NCI-H2171 treated with DMSO at 0.1 percent for 48 hours (cell line): ENCODE measurements at regions not wholly inside any gene's neighbourhood (a gene's known extent, or its start where the extent isn't known, plus 50 kb on each side); places are given as distances from the start of the nearest gene placed in this dataset.

ENCODE experiments used
- DNase-seq: peaks from one replicate; lab custom pipeline; 2025; lab: John Stamatoyannopoulos, UW

DNA sequence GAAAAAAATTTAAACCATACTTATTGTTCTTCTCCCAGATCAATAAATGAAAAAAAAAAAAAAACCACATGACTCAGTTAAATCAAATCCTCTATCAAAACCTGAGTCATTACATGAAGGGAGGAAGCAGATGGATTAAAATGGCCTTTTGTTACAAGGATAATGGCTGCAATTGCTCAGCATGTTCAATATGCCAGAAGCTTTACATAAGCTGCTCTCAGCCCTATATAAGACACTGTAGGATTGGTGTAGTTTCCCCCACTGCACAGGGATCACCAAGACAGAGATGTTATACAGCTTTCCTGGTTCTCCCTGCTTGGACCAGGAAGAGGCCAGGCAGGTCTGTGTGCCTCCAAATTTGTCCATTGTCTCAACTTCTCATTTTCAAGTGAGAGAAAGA lies 101.6 kb upstream of the MAP1B start:
- no peak for DNase-seq

GRCh38 chr5:72006361-72006760 lies 100.9 kb upstream of the MAP1B start:
- no peak for DNase-seq

GRCh38 chr5:72007336-72008111 lies 99.8 kb upstream of the MAP1B start:
- no peak for DNase-seq

DNA sequence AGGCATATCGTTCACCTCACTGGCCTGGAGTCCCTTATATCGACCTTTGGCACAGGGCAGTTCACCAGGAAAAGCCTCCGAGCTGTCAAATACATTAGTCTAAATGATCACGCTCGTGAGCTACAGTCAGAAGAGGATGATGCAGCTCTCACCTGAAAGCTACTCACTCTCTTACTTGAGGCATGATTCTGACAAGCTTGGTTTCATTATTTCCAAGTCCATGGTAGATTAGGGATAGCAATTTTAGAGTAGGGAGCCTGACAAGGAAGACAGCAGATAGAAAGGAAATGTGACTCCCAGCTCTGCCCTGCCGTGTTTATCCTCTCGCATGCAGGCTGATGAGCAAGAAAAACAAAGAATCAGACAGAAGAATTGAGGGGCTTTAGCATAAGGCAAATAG lies 98.0 kb upstream of the MAP1B start:
- DNase-seq = no peak

DNA sequence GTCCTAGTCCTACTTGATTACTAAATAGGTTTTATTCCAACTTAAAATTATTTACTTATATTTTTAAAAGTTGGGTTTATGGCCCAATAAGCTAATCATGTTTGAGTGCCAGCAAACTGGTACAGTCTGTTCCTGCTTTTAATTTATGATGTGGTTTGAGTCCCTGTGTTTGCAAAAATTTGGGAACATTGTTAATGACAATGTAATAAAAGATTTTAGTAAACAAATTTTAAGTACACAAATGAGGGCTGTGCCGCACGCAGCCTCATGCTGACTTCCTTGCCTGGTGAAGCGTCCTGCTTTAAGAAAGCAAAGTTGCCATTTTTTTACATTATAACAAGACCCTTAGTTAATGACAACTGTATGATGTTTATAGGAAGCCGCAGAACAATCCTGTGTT lies 96.8 kb upstream of the MAP1B start:
- no peak for DNase-seq

GRCh38 chr5:72012906-72013305 lies 94.4 kb upstream of the MAP1B start:
- DNase-seq = no peak

DNA sequence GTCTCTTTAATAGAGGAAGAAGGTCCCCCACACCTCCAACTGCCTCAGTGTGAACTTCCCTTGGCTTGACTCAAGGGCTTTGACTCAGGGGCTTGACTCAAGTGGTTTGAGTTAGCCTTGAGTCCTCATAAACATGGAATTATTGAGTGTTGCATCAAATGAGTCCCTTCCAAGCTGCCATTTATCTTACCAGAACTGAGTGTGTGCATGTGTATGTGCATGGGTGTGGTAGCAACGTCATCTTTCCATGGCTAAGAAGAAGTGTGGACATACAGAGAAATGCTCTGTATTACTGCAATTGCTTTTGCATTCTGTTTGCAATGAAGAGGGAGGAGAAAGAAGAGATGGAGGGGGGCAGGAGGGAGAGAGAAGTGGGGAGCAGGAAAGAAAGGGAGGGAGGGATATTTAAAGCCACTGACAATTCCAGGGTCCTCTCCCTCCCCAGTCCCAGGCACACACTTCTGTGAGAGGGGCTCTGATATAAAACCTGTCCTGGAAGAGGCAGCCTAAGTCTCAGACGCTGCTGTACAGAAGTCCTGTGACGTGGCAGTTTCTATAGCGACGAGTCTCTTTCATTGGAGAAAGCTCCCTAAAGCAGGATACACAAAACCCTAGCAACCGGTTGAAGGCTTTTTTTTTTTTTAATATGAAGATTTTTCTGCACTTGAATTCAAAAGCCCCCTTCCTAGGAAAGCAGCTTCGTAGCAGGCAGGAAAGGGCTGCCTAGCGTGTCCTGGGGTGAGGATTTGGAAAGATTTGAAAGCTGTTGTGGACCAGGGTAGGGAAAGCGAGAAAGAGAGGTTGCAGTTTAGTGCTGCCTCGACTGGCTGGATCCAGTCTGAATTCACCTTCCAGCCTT lies 93.3 kb upstream of the MAP1B start:
- no peak for DNase-seq

DNA sequence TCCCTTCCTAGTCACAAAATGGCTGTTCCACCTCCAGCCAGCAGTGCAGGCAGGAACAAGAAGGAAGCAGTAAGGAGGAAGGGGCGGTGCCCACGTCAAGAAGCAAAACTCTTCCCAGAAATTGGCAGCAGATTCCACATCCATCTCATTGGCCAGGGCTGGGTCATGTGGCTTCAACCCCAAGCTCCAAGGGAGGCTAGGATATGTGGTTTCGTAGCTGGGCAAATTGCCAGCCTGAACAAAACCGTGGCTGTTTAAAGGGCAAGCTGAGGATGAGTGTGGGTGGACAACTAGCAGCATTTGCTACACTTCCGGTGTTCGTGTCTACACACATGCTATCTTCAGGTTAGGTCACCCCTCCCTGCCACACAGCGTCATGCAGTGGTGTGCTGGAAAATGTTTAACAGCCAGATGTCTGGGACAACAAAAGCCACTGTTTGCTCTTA lies 92.1 kb upstream of the MAP1B start:
- DNase-seq = peak; percentile 69

GRCh38 chr5:72018143-72018803 lies 89.0 kb upstream of the MAP1B start:
- DNase-seq = no peak

DNA sequence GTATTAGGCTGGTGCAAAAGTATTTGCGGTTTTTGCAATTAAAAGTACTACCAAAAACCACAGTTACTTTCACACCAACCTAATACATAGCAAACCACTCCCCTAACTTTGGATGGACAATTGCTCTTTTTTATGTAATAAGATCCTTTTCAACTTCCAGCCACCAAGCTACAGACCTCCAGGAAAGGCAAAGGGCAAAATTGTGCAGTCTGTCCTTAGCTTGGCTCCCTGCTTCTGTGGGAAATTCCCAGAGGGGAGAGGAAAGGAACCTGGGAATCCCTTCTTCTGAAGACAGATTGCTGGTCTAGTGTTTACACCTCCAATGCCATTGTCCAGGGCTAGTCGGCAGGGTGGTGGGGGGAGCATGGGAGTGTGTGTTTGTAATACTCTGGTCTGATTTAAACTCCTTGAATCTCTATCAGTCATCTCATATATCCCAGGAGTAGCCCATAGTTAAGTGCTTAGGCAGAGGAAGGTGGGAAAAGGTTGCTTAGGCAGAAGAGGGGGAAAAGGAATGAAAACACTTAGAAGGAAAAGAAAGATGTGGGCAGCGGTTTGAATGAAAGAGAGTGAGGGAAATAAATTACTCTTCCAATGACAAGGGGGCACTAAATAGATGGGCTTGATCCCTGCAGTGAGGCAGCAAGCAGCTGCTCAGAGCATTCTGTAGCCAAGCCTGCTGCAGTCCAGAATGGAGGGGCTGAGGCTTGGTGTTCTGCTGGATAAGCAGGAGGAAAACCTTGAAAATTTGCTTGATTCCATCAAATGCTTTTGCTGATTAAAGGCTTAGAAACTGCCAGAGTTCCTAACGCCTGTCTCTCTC lies 86.9 kb upstream of the MAP1B start:
- no peak for DNase-seq

GRCh38 chr5:72021651-72022357 lies 85.5 kb upstream of the MAP1B start:
- no peak for DNase-seq

DNA sequence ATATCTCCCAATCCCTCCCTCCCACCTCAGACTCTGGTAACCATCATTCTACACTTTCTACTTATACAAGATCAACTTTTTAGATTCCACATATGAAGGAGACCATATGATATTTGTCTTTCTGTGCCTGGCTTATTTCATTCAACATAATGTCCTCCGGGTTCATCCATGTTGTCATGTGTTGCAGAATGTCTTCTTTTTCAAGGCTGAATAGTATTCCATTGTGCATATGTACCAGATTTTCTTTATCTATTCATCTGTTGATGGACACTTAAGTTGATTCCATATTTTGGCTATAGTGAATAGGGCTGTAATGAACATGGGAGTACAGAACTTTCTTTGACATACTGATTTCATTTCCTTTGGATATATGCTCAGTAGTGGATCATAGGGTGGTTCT lies 78.9 kb upstream of the MAP1B start:
- no peak for DNase-seq

- DNase-seq = no peak
Measured at GRCh38 chr5:72030237-72030636, 77.0 kb upstream of the MAP1B start.

DNA sequence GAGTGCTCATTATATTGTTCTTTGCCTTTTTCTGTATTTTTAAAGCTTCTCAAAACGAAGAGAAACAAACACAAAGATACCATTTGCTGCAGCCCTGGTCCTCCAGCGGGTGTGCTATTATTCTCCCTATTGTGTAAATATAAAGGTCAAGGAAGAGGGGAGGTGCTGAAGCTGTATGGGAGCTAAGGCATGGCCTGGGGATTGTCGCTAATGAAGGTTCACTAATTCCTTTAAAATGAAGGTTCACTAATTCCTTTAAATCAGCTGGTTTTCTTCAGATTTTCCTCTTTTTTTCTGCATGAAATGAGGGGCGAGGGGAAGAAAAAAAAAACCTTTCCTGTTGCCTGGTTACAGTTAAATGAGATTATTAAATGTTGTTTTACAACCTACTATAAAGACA lies 74.5 kb upstream of the MAP1B start:
- DNase-seq = no peak

- DNase-seq = no peak
Measured at GRCh38 chr5:72034770-72035169, 72.5 kb upstream of the MAP1B start.

DNA sequence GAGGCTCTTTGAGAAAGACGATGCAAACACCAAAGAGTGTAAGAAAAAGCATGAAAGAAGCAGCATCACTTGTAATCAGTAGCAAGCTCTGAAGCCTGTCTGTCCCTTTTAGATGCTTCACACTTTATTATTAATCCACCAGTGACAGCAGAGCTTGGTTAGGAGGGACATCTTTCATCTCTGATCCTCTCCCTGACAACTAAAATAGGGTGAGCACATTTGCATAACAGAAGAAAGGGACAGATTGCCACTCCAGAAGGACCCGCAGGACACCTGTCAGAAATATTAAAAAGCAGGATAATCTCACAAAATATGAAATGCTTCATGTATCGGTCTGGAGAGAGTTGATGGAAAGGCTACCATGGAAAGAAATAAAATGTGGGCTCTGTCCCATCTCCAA lies 71.4 kb upstream of the MAP1B start:
- no peak for DNase-seq

DNA sequence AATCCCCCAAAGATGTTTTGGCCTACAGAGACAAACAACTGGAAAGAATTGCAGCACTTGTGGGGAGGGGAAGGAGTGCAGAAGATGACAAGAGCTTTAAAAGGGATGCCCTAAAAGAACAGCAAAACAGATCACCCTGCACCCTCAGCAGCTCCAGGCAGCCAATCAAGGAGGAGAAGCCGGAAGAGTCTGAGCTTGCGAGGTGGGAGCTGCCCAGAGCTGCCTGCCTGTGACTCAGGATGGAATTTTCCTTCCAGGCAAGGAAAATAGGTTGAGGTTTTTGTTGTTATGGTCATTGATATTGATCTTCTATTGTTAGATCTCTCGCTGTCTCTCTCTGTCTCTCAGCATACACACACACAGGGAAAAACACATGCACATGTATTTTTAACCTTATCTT lies 70.3 kb upstream of the MAP1B start:
- DNase-seq = no peak

DNA sequence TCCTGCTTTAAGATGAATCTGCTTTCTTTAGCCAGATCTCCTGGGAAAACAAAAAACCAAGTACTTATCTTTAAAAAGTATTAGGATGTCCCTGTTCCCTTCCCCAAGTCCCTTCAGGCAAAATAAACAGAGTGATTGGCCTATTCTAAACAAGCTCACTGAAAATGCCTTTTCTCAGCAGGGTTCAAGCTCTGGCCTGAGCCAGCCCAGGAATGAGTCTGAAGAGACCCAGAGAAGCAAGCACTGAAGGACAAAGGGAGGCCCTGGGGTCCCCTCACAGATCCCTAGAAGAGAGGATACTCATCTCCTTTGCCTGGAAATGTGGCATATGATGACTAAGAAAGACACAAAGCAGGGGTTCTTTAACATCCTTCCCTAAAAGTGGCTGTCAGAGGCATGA lies 66.8 kb upstream of the MAP1B start:
- no peak for DNase-seq

DNA sequence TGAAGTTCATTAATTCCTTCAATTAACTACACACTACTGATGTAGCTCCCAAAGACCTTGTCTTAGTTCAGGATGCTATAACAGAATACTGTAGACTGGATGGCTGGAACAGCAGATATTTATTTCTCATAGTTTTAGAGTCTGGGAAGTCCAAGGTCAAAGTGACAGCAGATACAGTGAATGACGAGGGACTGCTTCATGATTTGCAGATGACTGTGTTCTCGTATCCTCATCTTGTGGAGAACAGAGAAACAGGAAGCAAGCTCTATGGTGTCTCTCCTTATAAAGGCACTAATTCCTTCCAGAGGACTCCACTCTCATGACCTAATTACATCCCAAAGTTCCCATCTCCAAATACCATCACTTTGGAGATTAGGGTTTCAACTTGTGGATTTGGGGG lies 65.6 kb upstream of the MAP1B start:
- DNase-seq = no peak

GRCh38 chr5:72042097-72042496 lies 65.2 kb upstream of the MAP1B start:
- DNase-seq = no peak

- no peak for DNase-seq
Measured at GRCh38 chr5:72045692-72046091, 61.6 kb upstream of the MAP1B start.
